ENCODE measurements at regions not wholly inside any gene's neighbourhood (a gene's known extent, or its start where the extent isn't known, plus 50 kb on each side); places are given as distances from the start of the nearest gene placed in this dataset.
"Not testable (repeated sequence)": the region's sequence is repeated elsewhere in the genome, so short reads cannot be mapped to it uniquely, and the experiment has no call there.

DNA sequence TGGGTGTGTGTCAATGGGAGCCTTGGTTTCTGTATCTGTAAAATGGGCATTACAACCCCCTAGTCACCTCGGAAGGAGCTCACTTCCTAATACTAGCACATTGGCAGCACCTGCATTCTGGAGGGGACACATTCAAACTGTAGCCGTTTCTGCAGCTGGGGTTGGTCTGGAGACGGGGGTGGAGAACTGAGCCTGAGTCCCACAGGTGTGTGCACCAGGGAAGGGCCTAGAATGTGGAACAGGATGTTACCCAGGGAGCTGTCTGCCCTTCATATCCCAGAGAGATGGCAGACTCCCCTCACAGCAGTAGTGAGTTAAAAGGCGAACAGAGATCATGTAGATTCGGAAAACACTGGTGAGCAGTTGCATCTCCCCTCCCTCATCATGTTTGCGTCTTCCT lies 272.8 kb upstream of the ZNF32 start:
- H3K27ac ChIP-seq: no peak overlapping the region
- H3K4me1 ChIP-seq (ENCODE audit: control insufficient read depth in 1 of 2, insufficient read depth in 1 of 2, low read depth in 1 of 2, low read length in 1 of 2): no peaks in the 10 kb centered on the region
- no peaks in the 10 kb centered on the region for H3K27me3 ChIP-seq
- TF ChIP-seq CTCF (IDR thresholded peaks at IDR 0.05): no peak
- H3K9me3 ChIP-seq: no peaks in the 10 kb centered on the region
- no peak overlapping the region for H3K4me3 ChIP-seq (ENCODE audit: low read depth in 1 of 2, low read length in 1 of 2)
- H3K36me3 ChIP-seq: no peaks in the 10 kb centered on the region

DNA sequence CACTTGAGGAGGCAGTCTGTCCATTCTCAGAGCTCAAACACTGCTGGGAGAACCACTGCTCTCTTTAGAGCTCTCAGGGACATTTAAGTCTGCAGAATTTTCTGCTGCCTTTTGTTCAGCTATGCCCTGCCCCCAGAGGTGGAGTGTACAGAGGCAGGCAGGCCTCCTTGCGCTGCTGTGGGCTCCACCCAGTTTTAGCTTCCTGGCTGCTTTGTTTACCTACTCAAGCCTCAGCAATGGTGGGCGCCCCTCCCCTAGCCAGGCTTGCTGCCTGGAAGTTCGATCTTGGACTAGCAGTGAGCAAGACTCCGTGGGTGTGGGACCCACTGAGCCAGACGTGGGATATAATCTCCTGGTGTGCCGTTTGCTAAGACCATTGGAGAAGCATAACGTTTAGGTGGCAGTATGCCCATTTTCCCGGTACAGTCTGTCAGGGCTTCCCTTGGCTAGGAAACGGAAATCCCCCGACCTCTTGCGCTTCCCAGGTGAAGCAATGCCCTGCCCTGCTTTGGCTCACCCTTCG lies 271.6 kb upstream of the ZNF32 start:
- not testable (repeated sequence) for H3K36me3 ChIP-seq; H3K27ac ChIP-seq; H3K27me3 ChIP-seq; H3K4me1 ChIP-seq (ENCODE audit: control insufficient read depth in 1 of 2, insufficient read depth in 1 of 2, low read depth in 1 of 2, low read length in 1 of 2); H3K4me3 ChIP-seq (ENCODE audit: low read depth in 1 of 2, low read length in 1 of 2); H3K9me3 ChIP-seq

GRCh38 chr10:43913676-43914235 lies 265.1 kb upstream of the ZNF32 start:
- H3K4me1 ChIP-seq (ENCODE audit: control insufficient read depth in 1 of 2, insufficient read depth in 1 of 2, low read depth in 1 of 2, low read length in 1 of 2): no peaks in the 10 kb centered on the region
- H3K27me3 ChIP-seq: no peaks in the 10 kb centered on the region
- H3K36me3 ChIP-seq: no peaks in the 10 kb centered on the region
- no peak overlapping the region for H3K27ac ChIP-seq
- TF ChIP-seq CTCF (IDR thresholded peaks at IDR 0.05): no peak
- H3K9me3 ChIP-seq: no peaks in the 10 kb centered on the region
- no peak overlapping the region for H3K4me3 ChIP-seq (ENCODE audit: low read depth in 1 of 2, low read length in 1 of 2)

- H3K27ac ChIP-seq: no peak overlapping the region
Observed at GRCh38 chr10:43912469-43912868, 263.8 kb upstream of the ZNF32 start.

DNA sequence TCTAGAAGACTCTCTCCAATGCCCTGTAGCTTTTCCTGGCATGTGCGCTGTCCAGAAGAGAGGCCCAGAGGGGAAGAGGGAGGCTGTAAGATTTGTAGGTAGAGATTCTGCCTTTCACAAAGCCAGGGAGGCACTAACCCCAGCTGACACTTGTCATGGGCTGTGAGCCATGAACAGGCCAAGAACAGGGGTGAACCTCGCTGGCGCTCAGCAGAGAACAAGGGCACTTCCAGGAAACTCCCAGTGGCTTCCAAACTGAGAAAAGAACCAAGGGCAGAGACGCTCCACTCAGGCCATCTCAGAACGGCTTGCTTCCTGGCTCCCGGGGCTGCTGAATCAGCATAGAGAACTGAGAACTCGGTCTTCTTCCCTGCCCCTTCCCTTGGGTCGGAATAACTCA lies 257.8 kb upstream of the ZNF32 start:
- no peak overlapping the region for H3K4me3 ChIP-seq (ENCODE audit: low read depth in 1 of 2, low read length in 1 of 2)
- no peak for TF ChIP-seq CTCF (IDR thresholded peaks at IDR 0.05)
- peaks cover 42% of the 10 kb centered on the region for H3K27me3 ChIP-seq
- H3K9me3 ChIP-seq: no peaks in the 10 kb centered on the region
- no peaks in the 10 kb centered on the region for H3K4me1 ChIP-seq (ENCODE audit: control insufficient read depth in 1 of 2, insufficient read depth in 1 of 2, low read depth in 1 of 2, low read length in 1 of 2)
- no peak overlapping the region for H3K27ac ChIP-seq
- no peaks in the 10 kb centered on the region for H3K36me3 ChIP-seq

More at GRCh38 chr10:43912469-43912868, 263.8 kb upstream of the ZNF32 start:
- peaks cover 7% of the 10 kb centered on the region for H3K27me3 ChIP-seq
- no peaks in the 10 kb centered on the region for H3K4me1 ChIP-seq (ENCODE audit: control insufficient read depth in 1 of 2, insufficient read depth in 1 of 2, low read depth in 1 of 2, low read length in 1 of 2)
- no peaks in the 10 kb centered on the region for H3K9me3 ChIP-seq
- H3K36me3 ChIP-seq: no peaks in the 10 kb centered on the region
- TF ChIP-seq CTCF (IDR thresholded peaks at IDR 0.05): no peak
- no peak overlapping the region for H3K4me3 ChIP-seq (ENCODE audit: low read depth in 1 of 2, low read length in 1 of 2)

DNA sequence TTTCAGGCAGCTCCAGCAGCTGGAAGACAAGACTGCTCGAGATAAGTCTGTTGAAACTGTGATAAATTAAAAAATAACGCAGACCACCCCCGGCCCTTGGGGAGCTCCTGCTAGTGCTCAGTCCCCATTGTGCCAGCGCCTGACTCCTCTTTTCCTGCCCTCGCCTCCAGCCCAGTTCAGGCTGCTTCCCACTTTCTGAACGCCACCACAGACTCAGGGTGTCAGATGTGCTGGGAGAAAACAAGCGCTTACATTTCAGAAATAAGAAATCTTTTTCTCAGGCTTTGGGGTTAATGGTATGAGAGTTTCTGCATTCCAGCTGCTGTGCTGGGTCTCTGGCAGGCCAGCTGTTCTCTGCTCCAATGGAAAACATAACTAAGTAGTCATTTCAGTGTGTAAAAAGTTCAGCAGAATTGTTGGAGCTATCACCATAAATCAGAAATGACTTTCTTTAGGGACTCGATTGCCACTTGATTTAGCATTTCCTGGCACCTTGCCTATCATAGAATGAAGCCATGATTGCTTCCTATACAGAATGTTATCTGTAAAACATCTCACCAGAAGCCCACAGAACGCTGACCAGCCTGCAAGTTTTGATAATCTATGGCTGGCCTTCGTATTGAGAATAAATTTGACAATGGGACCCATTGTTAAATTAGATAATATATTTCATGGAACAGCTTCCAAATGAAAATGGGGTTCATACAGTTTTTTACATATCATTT lies 257.0 kb upstream of the ZNF32 start:
- peaks cover 48% of the 10 kb centered on the region for H3K27me3 ChIP-seq
- no peaks in the 10 kb centered on the region for H3K9me3 ChIP-seq
- no peak overlapping the region for H3K4me3 ChIP-seq (ENCODE audit: low read depth in 1 of 2, low read length in 1 of 2)
- no peak for TF ChIP-seq CTCF (IDR thresholded peaks at IDR 0.05)
- H3K27ac ChIP-seq: no peak overlapping the region
- H3K36me3 ChIP-seq: no peaks in the 10 kb centered on the region
- H3K4me1 ChIP-seq (ENCODE audit: control insufficient read depth in 1 of 2, insufficient read depth in 1 of 2, low read depth in 1 of 2, low read length in 1 of 2): no peaks in the 10 kb centered on the region
